ENCODE measurements at regions not wholly inside any gene's neighbourhood (a gene's known extent, or its start where the extent isn't known, plus 50 kb on each side); places are given as distances from the start of the nearest gene placed in this dataset.

DNA sequence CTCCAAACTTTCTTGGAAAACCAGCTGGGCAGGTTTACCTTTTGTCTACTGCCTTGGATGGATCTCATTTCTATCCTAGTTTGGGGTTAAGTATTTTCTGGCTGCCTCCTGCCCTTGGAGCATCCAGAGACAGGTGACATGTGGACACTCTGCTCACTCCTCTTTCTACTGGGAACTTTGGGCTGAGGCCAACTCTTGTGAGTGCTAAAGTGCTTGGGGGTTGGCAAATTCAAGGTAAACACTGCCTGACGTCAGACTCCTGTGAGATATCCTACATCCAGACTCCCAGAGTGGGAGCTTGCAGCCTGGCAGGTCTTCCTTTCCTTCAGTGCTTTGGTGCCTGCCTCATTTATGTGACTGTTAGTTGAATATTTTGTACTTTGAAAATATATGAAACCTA is 388.1 kb downstream of the KCNRG start:
- TF ChIP-seq POLR2A (IDR thresholded peaks at IDR 0.05): no peak
- TF ChIP-seq, protein P1, sequence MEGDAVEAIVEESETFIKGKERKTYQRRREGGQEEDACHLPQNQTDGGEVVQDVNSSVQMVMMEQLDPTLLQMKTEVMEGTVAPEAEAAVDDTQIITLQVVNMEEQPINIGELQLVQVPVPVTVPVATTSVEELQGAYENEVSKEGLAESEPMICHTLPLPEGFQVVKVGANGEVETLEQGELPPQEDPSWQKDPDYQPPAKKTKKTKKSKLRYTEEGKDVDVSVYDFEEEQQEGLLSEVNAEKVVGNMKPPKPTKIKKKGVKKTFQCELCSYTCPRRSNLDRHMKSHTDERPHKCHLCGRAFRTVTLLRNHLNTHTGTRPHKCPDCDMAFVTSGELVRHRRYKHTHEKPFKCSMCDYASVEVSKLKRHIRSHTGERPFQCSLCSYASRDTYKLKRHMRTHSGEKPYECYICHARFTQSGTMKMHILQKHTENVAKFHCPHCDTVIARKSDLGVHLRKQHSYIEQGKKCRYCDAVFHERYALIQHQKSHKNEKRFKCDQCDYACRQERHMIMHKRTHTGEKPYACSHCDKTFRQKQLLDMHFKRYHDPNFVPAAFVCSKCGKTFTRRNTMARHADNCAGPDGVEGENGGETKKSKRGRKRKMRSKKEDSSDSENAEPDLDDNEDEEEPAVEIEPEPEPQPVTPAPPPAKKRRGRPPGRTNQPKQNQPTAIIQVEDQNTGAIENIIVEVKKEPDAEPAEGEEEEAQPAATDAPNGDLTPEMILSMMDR (IDR thresholded peaks at IDR 0.05): no peak
- no peak for TF ChIP-seq POLR2AphosphoS5 (IDR thresholded peaks at IDR 0.05)

All from prostate gland (tissue), 2 donors.